Mucosa of descending colon (tissue), 3 donors: ENCODE measurements at regions not wholly inside any gene's neighbourhood (a gene's known extent, or its start where the extent isn't known, plus 50 kb on each side); places are given as distances from the start of the nearest gene placed in this dataset.

ENCODE experiments used
- ATAC-seq: fragments of 200-7000 bp; cut with Tn5 transposase; one replicate; pipeline ENCODE4 v1.9.1; 2020; ENCODE audit warnings: mild to moderate bottlenecking, moderate library complexity
- DNase-seq, 3 donors: peaks; one replicate each; pipeline ENCODE4 v3.0.0-alpha.2; 2020
- H3K36me3 ChIP-seq: fragments of 200-600 bp; one replicate; pipeline ENCODE4 v1.8.0; 2021; ENCODE audit warnings: low read depth, mild to moderate bottlenecking
- H3K4me1 ChIP-seq: fragments of 200-600 bp; one replicate; pipeline ENCODE4 v1.8.0; 2021; ENCODE audit warnings: low read depth, mild to moderate bottlenecking
- H3K4me3 ChIP-seq: fragments of 200-600 bp; one replicate; pipeline ENCODE4 v1.8.0; 2021; ENCODE audit warnings: mild to moderate bottlenecking
- H3K9me3 ChIP-seq: fragments of 200-600 bp; one replicate; pipeline ENCODE4 v1.8.0; 2021; ENCODE audit warnings: mild to moderate bottlenecking
- CTCF ChIP-seq: fragments of 200-600 bp; IDR thresholded peaks from one replicate; pipeline ENCODE4 v1.8.0; 2022; ENCODE audit warnings: antibody characterized with exemption, mild to moderate bottlenecking
- intact Hi-C, 2 donors: fragments of 100-400 bp; cut with DNase I in 1 of 2; cut with micrococcal nuclease in 1 of 2; formaldehyde crosslinking; loops; one replicate each; pipeline versions ENCODE4 v1.11.0 to v1.11.1; 2022; cut with DNase I, micrococcal nuclease
- donor health status: DM: no; HTN: no; CAD: no; lungs with moderate emphysema.
- donor health status: DM: no; HTN: no; CAD: no.
- donor health status: DM: no; HTN: yes; CAD: no.

DNA sequence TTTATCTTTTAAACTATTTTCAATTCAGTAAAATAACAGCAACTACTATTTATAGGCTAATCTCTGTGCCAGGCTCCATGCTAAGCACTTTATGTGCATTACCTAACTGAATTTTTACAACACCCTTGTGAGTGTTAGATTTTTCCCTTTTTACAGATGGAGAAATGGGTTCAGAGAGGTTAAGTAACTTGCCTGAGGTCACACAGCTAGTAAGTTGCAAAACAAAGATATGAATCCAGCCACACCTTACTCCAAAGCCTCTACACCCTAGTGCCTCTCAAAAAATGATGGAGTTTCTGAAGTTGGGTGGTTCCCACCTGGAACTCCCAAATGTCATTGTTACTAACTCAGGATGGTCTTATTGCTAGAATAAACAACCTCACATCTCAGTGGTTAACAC lies 60.8 kb downstream of the RHOB start:
- Histone ChIP-seq H3K36me3 (no peaks in the 10 kb centered on the region), H3K4me1 (no peaks in the 10 kb centered on the region), H3K9me3 (no peaks in the 10 kb centered on the region), H3K4me3 (no peak overlapping the region)
- no peak for ATAC-seq
- no peak for DNase-seq
- no peak for TF ChIP-seq CTCF
- intact Hi-C loops: no loop called here

DNA sequence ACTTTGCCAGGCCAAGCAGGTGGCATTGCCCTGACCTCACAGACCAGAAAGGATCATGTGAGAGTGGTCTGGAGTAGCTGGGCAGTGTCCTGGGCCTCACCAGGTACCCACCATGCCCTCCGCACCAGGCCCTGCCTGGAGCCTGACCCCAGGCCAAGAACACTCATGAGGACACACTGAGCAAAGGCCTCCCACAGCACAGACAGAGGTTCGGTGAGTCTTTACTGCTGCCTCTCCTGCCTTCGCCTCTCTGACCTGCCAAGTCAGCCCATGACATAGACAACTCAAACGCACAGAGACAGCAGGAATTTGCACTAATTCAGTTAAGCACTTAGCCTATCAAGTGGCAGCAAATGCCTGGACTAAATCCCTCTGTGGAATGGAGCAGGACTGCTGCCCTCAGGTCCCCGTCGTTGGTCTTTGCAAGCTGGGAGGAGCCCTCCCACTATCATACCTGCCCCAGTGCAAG lies 62.5 kb downstream of the RHOB start:
- H3K9me3 ChIP-seq: no peaks in the 10 kb centered on the region
- ATAC-seq (no peak), DNase-seq (no peak)
- H3K36me3 ChIP-seq: no peaks in the 10 kb centered on the region
- no peak overlapping the region for H3K4me3 ChIP-seq
- no peaks in the 10 kb centered on the region for H3K4me1 ChIP-seq
- intact Hi-C loops: no loop called here
- TF ChIP-seq CTCF: no peak

- H3K9me3 ChIP-seq: no peaks in the 10 kb centered on the region
Observed at GRCh38 chr2:20509770-20510490, 63.1 kb downstream of the RHOB start.

GRCh38 chr2:20511130-20511529 lies 64.3 kb downstream of the RHOB start:
- no peak for DNase-seq
- TF ChIP-seq CTCF: no peak

More at GRCh38 chr2:20509770-20510490, 63.1 kb downstream of the RHOB start:
- ATAC-seq (peak; percentile 96), DNase-seq (peak; percentile 72 to 82 (median 75))
- intact Hi-C loops: no loop called here
- Histone ChIP-seq H3K36me3 (no peaks in the 10 kb centered on the region), H3K4me3 (no peak overlapping the region), H3K4me1 (no peaks in the 10 kb centered on the region)
- TF ChIP-seq CTCF: no peak

GRCh38 chr2:20512061-20512605 lies 65.3 kb downstream of the RHOB start:
- H3K9me3 ChIP-seq: no peaks in the 10 kb centered on the region
- H3K36me3 ChIP-seq: no peaks in the 10 kb centered on the region
- intact Hi-C loops: no loop called here
- no peak overlapping the region for H3K4me3 ChIP-seq
- no peak for TF ChIP-seq CTCF
- no peak for DNase-seq
- H3K4me1 ChIP-seq: peaks cover 6% of the 10 kb centered on the region
- no peak for ATAC-seq

More at GRCh38 chr2:20511130-20511529, 64.3 kb downstream of the RHOB start:
- intact Hi-C loops: no loop called here
- H3K4me3 ChIP-seq: no peak overlapping the region
- H3K4me1 ChIP-seq: no peaks in the 10 kb centered on the region
- no peak for ATAC-seq
- no peaks in the 10 kb centered on the region for H3K36me3 ChIP-seq
- no peaks in the 10 kb centered on the region for H3K9me3 ChIP-seq
